IMR-90 (cell line): ENCODE measurements at regions not wholly inside any gene's neighbourhood (a gene's known extent, or its start where the extent isn't known, plus 50 kb on each side); places are given as distances from the start of the nearest gene placed in this dataset.

Experiments used
- ATAC-seq: fragments of 200-7000 bp; cut with Tn5 transposase; 2 replicates; pipeline ENCODE4 v1.9.1; 2020; ENCODE audit warnings: low read depth, mild to moderate bottlenecking, moderate library complexity
- BruUV-seq: library from RNA; stranded (reverse); fragments of 400-500 nt; replicated peaks from 2 replicates; lab custom pipeline; 2021; lab: Mats Ljungman, UMichigan
- CTCF ChIA-PET: fragments of 300-600 bp; formaldehyde crosslinking; extraction: SDS; loops from one replicate; lab custom pipeline; 2021; ENCODE audit warnings: antibody characterized with exemption; lab: Yijun Ruan, JAX
- POLR2A ChIA-PET: fragments of 300-600 bp; sonication (Branson Sonifier 250); formaldehyde crosslinking; loops from one replicate; lab custom pipeline; 2022; ENCODE audit warnings: antibody characterized with exemption; ENCODE audit not compliant: unreplicated experiment; lab: Charles Lee
- DNase-seq: peaks from one replicate; pipeline ENCODE4 v3.0.0; 2013
- H2AFZ ChIP-seq: replicated peaks from 2 replicates; pipeline ENCODE3; 2013; ENCODE audit warnings: low read length, mild to moderate bottlenecking; ENCODE audit not compliant: poor library complexity
- H2AK5ac ChIP-seq: 2 replicates; pipeline ENCODE4 v1.6.1; 2013; ENCODE audit warnings: low read depth, low read length, inconsistent platforms
- H2AK9ac ChIP-seq: replicated peaks from 2 replicates; pipeline ENCODE3; 2013; ENCODE audit warnings: mild to moderate bottlenecking, low read depth, low read length, moderate library complexity; ENCODE audit not compliant: poor library complexity
- H2BK120ac ChIP-seq: 2 replicates; pipeline ENCODE4 v1.6.1; 2013; ENCODE audit warnings: low read depth, low read length, inconsistent platforms
- H2BK15ac ChIP-seq: 3 replicates; pipeline ENCODE4 v1.6.1; 2013; ENCODE audit warnings: low read depth, low read length, inconsistent platforms
- H2BK20ac ChIP-seq: 2 replicates; pipeline ENCODE4 v1.6.1; 2013; ENCODE audit warnings: low read depth, mild to moderate bottlenecking, inconsistent platforms, low read length, moderate library complexity
- H2BK5ac ChIP-seq: 2 replicates; pipeline ENCODE4 v1.6.1; 2013; ENCODE audit warnings: mild to moderate bottlenecking, low read depth, low read length, inconsistent platforms; ENCODE audit not compliant: poor library complexity, severe bottlenecking
- H3K14ac ChIP-seq: replicated peaks from 2 replicates; pipeline ENCODE4 v1.6.1; 2013; ENCODE audit warnings: low read depth, low read length, inconsistent platforms
- H3K18ac ChIP-seq: 2 replicates; pipeline ENCODE4 v1.6.1; 2013; ENCODE audit warnings: low read depth, low read length, control low read depth
- H3K23ac ChIP-seq: 2 replicates; pipeline ENCODE4 v1.6.1; 2013; ENCODE audit warnings: low read depth, low read length, inconsistent platforms
- H3K27ac ChIP-seq: 2 replicates; pipeline ENCODE4 v1.5.1; 2013; ENCODE audit warnings: mild to moderate bottlenecking, control low read depth, low read length; ENCODE audit not compliant: insufficient read depth
- H3K27me3 ChIP-seq: 2 replicates; pipeline ENCODE4 v1.6.1; 2013; ENCODE audit warnings: low read length; ENCODE audit not compliant: control insufficient read depth, insufficient read depth
- H3K36me3 ChIP-seq: 2 replicates; pipeline ENCODE4 v1.6.1; 2013; ENCODE audit warnings: low read length, mixed read lengths; ENCODE audit not compliant: control insufficient read depth, insufficient read depth
- H3K4ac ChIP-seq: 2 replicates; pipeline ENCODE4 v1.6.1; 2013; ENCODE audit warnings: low read depth, low read length, inconsistent platforms
- H3K4me1 ChIP-seq: 2 replicates; pipeline ENCODE4 v1.6.1; 2013; ENCODE audit warnings: low read length, mixed read lengths; ENCODE audit not compliant: control insufficient read depth, insufficient read depth
- H3K4me2 ChIP-seq: 2 replicates; pipeline ENCODE4 v1.6.1; 2013; ENCODE audit warnings: low read depth, mild to moderate bottlenecking, control low read depth, low read length, moderate library complexity
- H3K4me3 ChIP-seq: 2 replicates; pipeline ENCODE4 v1.5.1; 2013; ENCODE audit warnings: low read depth, mild to moderate bottlenecking, control low read depth, low read length, moderate library complexity; ENCODE audit not compliant: insufficient read depth
- H3K56ac ChIP-seq: 2 replicates; pipeline ENCODE4 v1.6.1; 2013; ENCODE audit warnings: low read length, inconsistent platforms; ENCODE audit not compliant: insufficient read depth; ENCODE audit errors: extremely low read depth
- H3K79me1 ChIP-seq, 2 experiments: 2 replicates each; pipeline ENCODE4 v1.6.1; 2013; ENCODE audit warnings: low read length in 2 of 2, inconsistent platforms in 1 of 2, low read depth in 1 of 2
- H3K9ac ChIP-seq: 2 replicates; pipeline ENCODE4 v1.6.1; 2013; ENCODE audit warnings: low read depth, low read length, control low read depth
- H3K9me1 ChIP-seq: 2 replicates; pipeline ENCODE4 v1.6.1; 2013; ENCODE audit warnings: low read length, inconsistent platforms; ENCODE audit not compliant: insufficient read depth
- H3K9me3 ChIP-seq: 2 replicates; pipeline ENCODE4 v1.6.1; 2013; ENCODE audit warnings: low read length; ENCODE audit not compliant: control insufficient read depth, insufficient read depth
- H4K20me1 ChIP-seq: 2 replicates; pipeline ENCODE4 v1.6.1; 2013; ENCODE audit warnings: low read length, inconsistent platforms; ENCODE audit not compliant: insufficient read depth
- H4K5ac ChIP-seq: 2 replicates; pipeline ENCODE4 v1.6.1; 2013; ENCODE audit warnings: mild to moderate bottlenecking, low read depth, low read length, control low read depth
- H4K8ac ChIP-seq, 2 experiments: 2 replicates each; pipeline ENCODE4 v1.6.1; 2013; ENCODE audit warnings: low read depth in 2 of 2, low read length in 2 of 2, control low read depth in 1 of 2, inconsistent platforms in 1 of 2
- H4K91ac ChIP-seq: 2 replicates; pipeline ENCODE4 v1.6.1; 2013; ENCODE audit warnings: low read depth, low read length, inconsistent platforms; ENCODE audit not compliant: insufficient read depth
- BHLHE40 ChIP-seq: fragments of 150-350 bp; IDR thresholded peaks from 2 replicates; pipeline ENCODE4 v1.6.1; 2016; ENCODE audit warnings: mild to moderate bottlenecking, low read depth, low read length
- CEBPB ChIP-seq: IDR thresholded peaks from 2 replicates; pipeline ENCODE4 v1.6.1; 2012; ENCODE audit warnings: low read depth, low read length, improper control_type of control experiment
- CHD1 ChIP-seq: IDR thresholded peaks from 2 replicates; pipeline ENCODE4 v1.6.1; 2012; ENCODE audit warnings: low read depth, low read length, improper control_type of control experiment
- FOS ChIP-seq: fragments of 150-350 bp; IDR thresholded peaks from 2 replicates; pipeline ENCODE4 v1.6.1; 2016; ENCODE audit warnings: low read depth, low read length
- MAFK ChIP-seq: IDR thresholded peaks from 2 replicates; pipeline ENCODE4 v1.6.1; 2012; ENCODE audit warnings: low read depth, low read length, improper control_type of control experiment
- MAZ ChIP-seq: IDR thresholded peaks from 2 replicates; pipeline ENCODE4 v1.6.1; 2012; ENCODE audit warnings: low read depth, mild to moderate bottlenecking, low read length, improper control_type of control experiment, moderate library complexity, borderline replicate concordance
- MXI1 ChIP-seq: IDR thresholded peaks from 2 replicates; pipeline ENCODE4 v1.6.1; 2012; ENCODE audit warnings: low read depth, mild to moderate bottlenecking, low read length, moderate library complexity, borderline replicate concordance
- NFE2L2 ChIP-seq: fragments of 150-350 bp; IDR thresholded peaks from 2 replicates; pipeline ENCODE4 v1.6.1; 2016; ENCODE audit warnings: low read depth, mild to moderate bottlenecking, low read length
- POLR2A ChIP-seq: IDR thresholded peaks from 2 replicates; pipeline ENCODE4 v1.6.1; 2012; ENCODE audit warnings: mild to moderate bottlenecking, low read depth, low read length
- RAD21 ChIP-seq: IDR thresholded peaks from 2 replicates; pipeline ENCODE4 v1.6.1; 2012; ENCODE audit warnings: low read length, improper control_type of control experiment
- RCOR1 ChIP-seq: IDR thresholded peaks from 2 replicates; pipeline ENCODE4 v1.6.1; 2012; ENCODE audit warnings: mild to moderate bottlenecking, low read length, improper control_type of control experiment; ENCODE audit not compliant: insufficient replicate concordance
- RFX5 ChIP-seq: IDR thresholded peaks from 2 replicates; pipeline ENCODE4 v1.8.0; 2012; ENCODE audit warnings: low read depth, mild to moderate bottlenecking, low read length, moderate library complexity
- SMC3 ChIP-seq: fragments of 150-350 bp; IDR thresholded peaks from 2 replicates; pipeline ENCODE4 v1.6.1; 2016; ENCODE audit warnings: low read depth, mild to moderate bottlenecking, antibody characterized with exemption, low read length, moderate library complexity
- WGBS, 2 experiments: methylation state at CpG; one replicate each; pipeline versions ENCODE4 v1.1.5 to v1.1.7; 2013; ENCODE audit warnings: missing lambda C conversion rate in 2 of 2; ENCODE audit not compliant: insufficient read length in 1 of 2; ENCODE audit errors: extremely low coverage in 2 of 2; 5-methylcytosine and 5-hydroxymethylcytosine counted together
- dilution Hi-C: fragments of 300-500 bp; cut with HindIII; formaldehyde crosslinking; loops from one replicate; pipeline ENCODE4 v1.14.3; 2018; ENCODE audit warnings: low sequenced_read_pairs; ENCODE audit not compliant: unreplicated experiment
- in situ Hi-C: fragments of 300-500 bp; cut with MboI; formaldehyde crosslinking; loops from 3 replicates; pipeline ENCODE4 v1.14.3; 2019; ENCODE audit warnings: low sequenced_read_pairs, inconsistent platforms, mixed read lengths
- intact Hi-C: fragments of 100-400 bp; cut with micrococcal nuclease; formaldehyde crosslinking; loops from 2 replicates; pipeline ENCODE4 v1.10.0; 2022
- TF ChIP-seq, protein P1 (sequence below): fragments of 150-350 bp; IDR thresholded peaks from 2 replicates; pipeline ENCODE4 v1.6.1; 2017; ENCODE audit warnings: mild to moderate bottlenecking, antibody characterized with exemption, low read length, low read depth
- TF ChIP-seq, protein P2 (sequence below): fragments of 150-350 bp; IDR thresholded peaks from 2 replicates; pipeline ENCODE4 v1.6.1; 2016; ENCODE audit warnings: low read depth, mild to moderate bottlenecking, low read length, moderate library complexity, borderline replicate concordance
- TF ChIP-seq, protein P3 (sequence below): conservative IDR thresholded peaks from 2 replicates; pipeline ENCODE4 v1.5.1; 2012; ENCODE audit warnings: mild to moderate bottlenecking, low read depth, low read length, improper control_type of control experiment

DNA sequence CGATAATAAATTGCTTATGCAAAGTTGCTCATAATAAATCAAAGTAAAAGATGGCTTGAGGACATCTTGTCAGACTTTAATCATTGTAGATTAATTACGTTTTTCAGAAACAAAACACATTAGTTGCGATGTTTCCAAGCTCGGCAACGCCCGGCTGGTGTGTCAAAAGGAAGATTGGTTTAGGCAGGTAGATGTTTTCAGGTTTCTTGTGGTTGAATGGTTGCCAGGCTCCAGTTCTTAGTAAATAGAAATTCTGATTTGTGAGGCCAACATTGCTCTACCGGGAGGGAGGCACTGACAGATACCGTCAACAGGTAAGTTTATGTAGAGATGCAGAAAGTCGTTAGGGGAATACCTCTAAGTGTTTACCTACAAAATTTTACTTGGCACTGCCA, 280.3 kb downstream of the NPR3 start:
- no peak for ATAC-seq
- 100% methylated on average over 1 of the region's 9 CpGs; no CpG with 5 or more reads in 1 of the 2 experiments for WGBS, 2 experiments
- Histone ChIP-seq H3K4me1 (peaks cover 2% of the 10 kb centered on the region; the same call in 1 of the 2 replicates), H3K23ac (no peak overlapping the region), H3K9me1 (no peaks in the 10 kb centered on the region; the same call in 1 of the 2 replicates), H4K20me1 (no peaks in the 10 kb centered on the region), H3K36me3 (no peaks in the 10 kb centered on the region), H3K9me3 (no peaks in the 10 kb centered on the region), H2BK20ac (no peak overlapping the region), H3K56ac (no peak overlapping the region), H2AK5ac (no peak overlapping the region), H3K4ac (no peak overlapping the region), H3K27ac (no peak overlapping the region), H2BK120ac (no peak overlapping the region), H3K79me1 (no peaks in the 10 kb centered on the region), H4K5ac (no peak overlapping the region), H3K4me3 (no peak overlapping the region), H4K91ac (no peak overlapping the region), H3K9ac (no peak overlapping the region), H2BK5ac (no peak overlapping the region), H2AFZ (no peak overlapping the region), H3K14ac (no peak overlapping the region), H2BK15ac (no peak overlapping the region), H2AK9ac (no peak overlapping the region), H3K4me2 (no peak overlapping the region), H3K27me3 (no peaks in the 10 kb centered on the region), H4K8ac (no peak overlapping the region), H3K18ac (no peak overlapping the region)
- in situ Hi-C loops (no loop called here), intact Hi-C loops (no loop called here), dilution Hi-C loops (no loop called here)
- DNase-seq = no peak
- POLR2A ChIA-PET = no interaction called here
- no TSS peak for BruUV-seq
- no peak for TF ChIP-seq RCOR1
- TF ChIP-seq RAD21 = no peak
- no peak for TF ChIP-seq MAFK
- no peak for TF ChIP-seq FOS
- TF ChIP-seq, protein P1, sequence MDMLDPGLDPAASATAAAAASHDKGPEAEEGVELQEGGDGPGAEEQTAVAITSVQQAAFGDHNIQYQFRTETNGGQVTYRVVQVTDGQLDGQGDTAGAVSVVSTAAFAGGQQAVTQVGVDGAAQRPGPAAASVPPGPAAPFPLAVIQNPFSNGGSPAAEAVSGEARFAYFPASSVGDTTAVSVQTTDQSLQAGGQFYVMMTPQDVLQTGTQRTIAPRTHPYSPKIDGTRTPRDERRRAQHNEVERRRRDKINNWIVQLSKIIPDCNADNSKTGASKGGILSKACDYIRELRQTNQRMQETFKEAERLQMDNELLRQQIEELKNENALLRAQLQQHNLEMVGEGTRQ = no peak
- no peak for TF ChIP-seq CEBPB
- no peak for TF ChIP-seq MXI1
- no peak for TF ChIP-seq CHD1
- TF ChIP-seq MAZ = no peak
- no peak for TF ChIP-seq SMC3
- TF ChIP-seq, protein P2, sequence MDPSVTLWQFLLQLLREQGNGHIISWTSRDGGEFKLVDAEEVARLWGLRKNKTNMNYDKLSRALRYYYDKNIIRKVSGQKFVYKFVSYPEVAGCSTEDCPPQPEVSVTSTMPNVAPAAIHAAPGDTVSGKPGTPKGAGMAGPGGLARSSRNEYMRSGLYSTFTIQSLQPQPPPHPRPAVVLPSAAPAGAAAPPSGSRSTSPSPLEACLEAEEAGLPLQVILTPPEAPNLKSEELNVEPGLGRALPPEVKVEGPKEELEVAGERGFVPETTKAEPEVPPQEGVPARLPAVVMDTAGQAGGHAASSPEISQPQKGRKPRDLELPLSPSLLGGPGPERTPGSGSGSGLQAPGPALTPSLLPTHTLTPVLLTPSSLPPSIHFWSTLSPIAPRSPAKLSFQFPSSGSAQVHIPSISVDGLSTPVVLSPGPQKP = no peak
- no peak for TF ChIP-seq BHLHE40
- TF ChIP-seq, protein P3, sequence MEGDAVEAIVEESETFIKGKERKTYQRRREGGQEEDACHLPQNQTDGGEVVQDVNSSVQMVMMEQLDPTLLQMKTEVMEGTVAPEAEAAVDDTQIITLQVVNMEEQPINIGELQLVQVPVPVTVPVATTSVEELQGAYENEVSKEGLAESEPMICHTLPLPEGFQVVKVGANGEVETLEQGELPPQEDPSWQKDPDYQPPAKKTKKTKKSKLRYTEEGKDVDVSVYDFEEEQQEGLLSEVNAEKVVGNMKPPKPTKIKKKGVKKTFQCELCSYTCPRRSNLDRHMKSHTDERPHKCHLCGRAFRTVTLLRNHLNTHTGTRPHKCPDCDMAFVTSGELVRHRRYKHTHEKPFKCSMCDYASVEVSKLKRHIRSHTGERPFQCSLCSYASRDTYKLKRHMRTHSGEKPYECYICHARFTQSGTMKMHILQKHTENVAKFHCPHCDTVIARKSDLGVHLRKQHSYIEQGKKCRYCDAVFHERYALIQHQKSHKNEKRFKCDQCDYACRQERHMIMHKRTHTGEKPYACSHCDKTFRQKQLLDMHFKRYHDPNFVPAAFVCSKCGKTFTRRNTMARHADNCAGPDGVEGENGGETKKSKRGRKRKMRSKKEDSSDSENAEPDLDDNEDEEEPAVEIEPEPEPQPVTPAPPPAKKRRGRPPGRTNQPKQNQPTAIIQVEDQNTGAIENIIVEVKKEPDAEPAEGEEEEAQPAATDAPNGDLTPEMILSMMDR = no peak
- TF ChIP-seq POLR2A = no peak
- no peak for TF ChIP-seq RFX5
- no peak for TF ChIP-seq NFE2L2
- CTCF ChIA-PET = no interaction called here
